HG02759 (cell line): ENCODE measurements at regions not wholly inside any gene's neighbourhood (a gene's known extent, or its start where the extent isn't known, plus 50 kb on each side); places are given as distances from the start of the nearest gene placed in this dataset.
"Not testable (repeated sequence)": the region's sequence is repeated elsewhere in the genome, so short reads cannot be mapped to it uniquely, and the experiment has no call there.

Experiments used
- ATAC-seq: cut with Tn5 transposase; IDR thresholded peaks from one replicate; pipeline ENCODE4 v1.9.1; 2021; ENCODE audit warnings: mild to moderate bottlenecking, moderate library complexity; ENCODE audit not compliant: unreplicated experiment

GRCh38 chr1:164092603-164093353 lies 466.2 kb upstream of the PBX1 start:
- no peak for ATAC-seq

GRCh38 chr1:164093543-164093942 lies 465.4 kb upstream of the PBX1 start:
- ATAC-seq = no peak

GRCh38 chr1:164101802-164102201 lies 457.2 kb upstream of the PBX1 start:
- no peak for ATAC-seq

- no peak for ATAC-seq
These were observed 427.0 kb upstream of the PBX1 start for GRCh38 chr1:164131949-164132348.

GRCh38 chr1:164137273-164137925 lies 421.6 kb upstream of the PBX1 start:
- ATAC-seq = no peak

GRCh38 chr1:164141797-164142196 lies 417.2 kb upstream of the PBX1 start:
- ATAC-seq = no peak

- ATAC-seq = no peak
These were observed 404.4 kb upstream of the PBX1 start for GRCh38 chr1:164154622-164155021.

GRCh38 chr1:164155347-164155746 lies 403.6 kb upstream of the PBX1 start:
- ATAC-seq = no peak

- ATAC-seq = no peak
These were observed 395.6 kb upstream of the PBX1 start for GRCh38 chr1:164163289-164163849.

- ATAC-seq = no peak
These were observed 393.5 kb upstream of the PBX1 start for GRCh38 chr1:164165466-164165865.

- ATAC-seq = not testable (repeated sequence)
These were observed 392.5 kb upstream of the PBX1 start for GRCh38 chr1:164166454-164166853.

GRCh38 chr1:164177118-164177517 lies 381.9 kb upstream of the PBX1 start:
- ATAC-seq = no peak

GRCh38 chr1:164180824-164181223 lies 378.2 kb upstream of the PBX1 start:
- ATAC-seq = no peak

GRCh38 chr1:164183854-164184635 lies 374.9 kb upstream of the PBX1 start:
- ATAC-seq = no peak

- ATAC-seq = no peak
These were observed 372.1 kb upstream of the PBX1 start for GRCh38 chr1:164186881-164187280.

GRCh38 chr1:164188497-164188896 lies 370.5 kb upstream of the PBX1 start:
- no peak for ATAC-seq

GRCh38 chr1:164191191-164191590 lies 367.8 kb upstream of the PBX1 start:
- no peak for ATAC-seq

- ATAC-seq = no peak
These were observed 348.7 kb upstream of the PBX1 start for GRCh38 chr1:164210211-164210739.

- no peak for ATAC-seq
These were observed 335.6 kb upstream of the PBX1 start for GRCh38 chr1:164223378-164223777.

GRCh38 chr1:164225011-164225410 lies 334.0 kb upstream of the PBX1 start:
- no peak for ATAC-seq

- ATAC-seq = no peak
These were observed 332.0 kb upstream of the PBX1 start for GRCh38 chr1:164226977-164227376.
